Left renal cortex interstitium (tissue), 4 donors: ENCODE measurements at regions not wholly inside any gene's neighbourhood (a gene's known extent, or its start where the extent isn't known, plus 50 kb on each side); places are given as distances from the start of the nearest gene placed in this dataset.

Experiments
- DNase-seq, 4 donors: peaks; one replicate each; pipeline ENCODE4 v3.0.0-alpha.2; 2013; ENCODE audit warnings: low read depth in 4 of 4, low spot score in 2 of 4, missing footprints in 1 of 4

DNA sequence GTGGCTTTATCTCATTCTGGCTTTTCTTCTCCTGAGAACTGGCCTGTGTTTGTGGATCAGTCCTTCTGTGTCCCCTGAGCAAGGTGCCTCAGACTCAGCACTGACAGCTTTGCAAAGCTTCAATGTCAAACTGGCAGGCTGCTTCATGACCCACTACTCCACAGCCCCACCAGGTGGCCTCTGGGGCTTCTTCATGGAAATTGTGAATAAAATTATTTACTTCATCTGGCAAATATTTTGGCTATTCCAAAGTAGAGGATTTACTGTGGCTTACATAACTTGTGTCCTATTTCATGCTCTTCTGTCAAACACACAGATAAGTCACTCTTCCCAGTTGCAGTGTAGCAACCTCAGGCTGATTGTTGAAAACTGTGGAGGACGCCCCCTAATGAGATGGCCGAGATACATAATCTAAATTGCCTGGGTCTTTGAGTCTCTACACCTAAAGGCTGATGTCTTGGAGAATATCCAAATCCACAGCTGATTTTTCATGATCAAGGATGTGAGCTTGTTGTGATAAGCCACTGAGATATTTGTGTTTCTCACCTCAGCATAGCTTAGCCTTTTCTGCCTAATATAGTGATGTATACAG, 721.9 kb upstream of the SLC10A2 start:
- DNase-seq, result no peak

DNA sequence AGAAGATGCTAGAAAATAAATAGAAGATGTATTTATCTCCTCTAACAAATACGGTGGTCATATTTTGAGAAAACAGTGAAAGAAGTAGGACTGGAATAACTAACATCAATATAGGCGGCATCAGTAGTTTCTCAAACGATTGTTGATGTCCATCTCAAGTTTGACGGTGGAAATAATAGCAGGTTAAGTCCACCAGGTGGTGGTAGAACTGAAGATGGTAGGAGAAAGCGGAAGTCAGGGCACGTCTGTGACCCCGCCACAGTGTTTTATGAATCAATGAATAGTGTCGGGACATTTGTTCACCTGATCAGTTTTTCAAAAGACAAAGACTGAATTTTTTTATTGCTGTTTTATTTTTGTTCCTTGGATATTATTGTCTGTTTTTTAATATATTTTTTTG, 706.4 kb upstream of the SLC10A2 start:
- no peak for DNase-seq

DNA sequence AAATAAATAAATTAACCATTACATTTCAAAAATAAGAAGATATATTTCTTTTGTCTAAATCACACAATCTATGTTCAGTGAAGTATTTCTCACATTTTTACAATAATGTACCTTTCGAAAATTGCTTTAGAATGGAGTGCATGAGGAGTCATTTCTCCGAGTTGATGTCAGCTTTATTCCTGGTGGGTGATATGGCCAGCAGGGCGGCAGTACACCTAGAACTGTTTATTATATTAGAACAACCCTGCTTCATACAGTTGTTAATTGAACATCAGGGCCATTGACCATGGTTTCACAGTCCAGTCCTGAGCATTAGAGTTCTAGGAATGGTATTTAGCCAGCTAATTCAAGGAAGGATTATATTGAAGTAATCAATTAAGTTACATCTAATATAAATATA, 696.3 kb upstream of the SLC10A2 start:
- DNase-seq, result no peak

DNA sequence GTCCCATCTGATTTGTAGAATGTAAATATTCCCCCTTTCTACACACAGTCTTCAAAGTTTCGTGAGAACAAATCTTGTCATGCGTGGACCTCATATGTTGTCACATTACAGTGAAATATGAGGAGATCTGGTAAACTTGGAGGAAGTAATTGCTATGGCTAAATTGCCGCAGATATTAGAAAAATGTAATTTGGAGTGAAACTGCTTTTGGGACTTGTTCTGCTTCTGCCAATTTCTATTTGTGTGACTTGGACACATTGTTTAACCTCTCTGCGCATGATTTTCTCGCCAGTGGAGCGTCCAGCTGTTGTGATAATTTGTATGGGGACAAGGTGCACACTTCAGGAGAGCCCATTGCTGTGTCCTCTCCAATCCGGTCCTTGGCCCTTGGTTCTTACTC, 693.1 kb upstream of the SLC10A2 start:
- no peak for DNase-seq

DNA sequence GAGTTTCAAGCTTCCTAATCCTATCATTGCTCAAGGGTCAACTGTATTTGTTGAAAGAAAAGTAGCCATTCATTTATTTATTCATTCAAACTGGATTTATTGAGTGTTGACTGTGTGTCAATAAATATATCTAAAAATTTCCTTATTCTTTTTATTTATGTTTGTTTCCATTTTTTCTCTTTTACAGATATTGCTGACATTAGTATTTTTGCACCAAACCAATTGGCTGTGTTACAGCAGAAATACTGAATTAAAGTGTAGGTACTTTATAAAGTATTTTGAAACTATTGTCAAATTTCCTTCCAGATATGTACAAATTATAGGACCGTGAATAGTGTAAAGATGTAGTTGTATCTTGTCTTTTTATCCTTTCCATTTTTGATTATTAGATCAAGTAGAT, 692.0 kb upstream of the SLC10A2 start:
- no peak for DNase-seq

DNA sequence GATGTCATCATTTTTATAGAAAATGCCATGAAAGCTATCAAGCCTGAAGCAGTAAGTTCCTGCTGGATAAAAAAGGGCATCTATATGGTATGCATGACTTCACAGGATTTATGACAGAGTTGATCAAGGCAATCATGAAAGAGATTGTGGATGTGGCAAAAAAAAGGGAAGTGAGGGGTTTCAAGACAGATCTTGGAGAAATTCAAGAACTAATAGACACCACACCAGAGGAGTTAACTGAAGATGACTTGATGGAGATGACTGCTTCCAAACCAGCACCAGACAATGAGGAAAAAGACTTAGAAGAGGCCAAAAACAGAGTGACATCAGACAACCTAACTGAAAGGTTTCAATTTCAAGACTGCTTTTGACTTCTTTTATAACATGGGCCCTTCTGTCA, 691.1 kb upstream of the SLC10A2 start:
- DNase-seq, result no peak

DNA sequence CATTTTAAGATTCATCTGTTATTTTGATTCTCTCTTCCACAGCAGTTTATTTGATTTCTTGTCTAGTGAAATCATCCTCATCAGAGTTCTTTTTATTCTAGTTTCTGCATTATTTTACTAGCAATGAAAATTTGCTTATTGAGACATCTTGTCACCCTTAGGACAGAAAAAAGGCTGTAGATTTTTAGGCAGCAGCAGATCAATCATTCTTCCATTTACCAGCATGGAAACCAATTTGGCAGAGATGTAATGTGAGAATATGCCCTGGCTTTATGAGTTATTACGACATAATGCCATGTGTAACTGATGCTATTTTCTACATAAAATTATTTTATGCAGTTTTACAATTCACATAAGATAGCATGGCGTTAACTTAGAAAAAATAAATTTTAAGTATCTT, 688.6 kb upstream of the SLC10A2 start:
- DNase-seq, result no peak

DNA sequence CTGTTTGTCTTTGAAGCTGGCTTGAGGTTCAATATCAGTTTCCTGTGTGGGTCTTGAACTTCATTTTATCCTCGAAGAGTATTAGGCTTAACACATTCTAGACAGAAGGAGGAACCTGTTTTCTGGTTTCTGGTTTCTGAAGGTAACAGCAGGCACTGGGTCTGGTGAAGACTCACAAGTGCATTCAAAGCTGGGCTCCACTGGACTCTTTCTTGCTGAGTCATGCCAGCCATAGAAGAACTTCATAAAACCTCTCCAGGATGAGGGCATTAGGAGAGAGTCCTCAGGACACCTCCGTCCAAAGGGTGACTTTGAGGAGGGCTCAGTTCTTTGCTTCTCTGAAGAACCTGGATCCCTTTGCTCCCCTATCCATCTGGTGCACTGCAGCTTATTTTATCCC, 668.6 kb upstream of the SLC10A2 start:
- DNase-seq, result no peak

DNA sequence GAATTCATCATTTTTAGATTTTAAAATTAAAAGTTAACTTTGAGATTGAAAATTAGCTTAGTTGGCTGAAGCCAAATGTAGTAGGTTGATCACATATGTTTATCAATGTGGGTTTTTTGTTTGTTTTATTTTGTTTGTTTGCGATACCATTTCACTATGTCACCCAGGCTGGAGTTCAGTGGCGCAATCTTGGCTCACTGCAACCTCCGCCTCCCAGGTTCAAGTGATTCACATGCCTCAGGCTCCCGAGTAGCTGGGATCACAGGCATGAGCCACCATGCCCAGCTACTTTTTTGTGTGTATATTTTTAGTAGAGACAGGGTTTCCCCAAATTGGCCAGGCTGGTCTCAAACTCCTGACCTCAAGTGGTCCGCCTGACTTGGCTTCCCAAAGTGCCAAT, 665.7 kb upstream of the SLC10A2 start:
- no peak for DNase-seq

DNA sequence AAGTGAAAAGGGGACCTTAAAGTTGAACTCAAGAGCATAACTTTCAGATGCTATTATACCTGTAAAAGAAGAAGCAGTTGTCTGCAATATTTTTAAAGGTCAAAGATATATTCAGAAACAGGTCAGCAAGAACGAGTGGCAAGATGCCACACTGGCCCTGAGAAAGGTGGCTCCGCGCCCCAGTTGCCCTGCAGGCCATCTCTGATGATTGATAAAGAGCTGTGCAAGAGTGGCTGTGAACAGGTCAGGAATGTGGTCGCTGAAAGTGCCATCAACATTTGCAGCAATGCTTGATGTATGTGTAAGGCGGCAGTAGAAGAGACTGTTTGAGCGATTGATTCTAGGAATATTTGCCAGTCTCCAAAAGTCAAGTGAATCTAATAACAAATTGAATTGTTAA, 664.2 kb upstream of the SLC10A2 start:
- no peak for DNase-seq

DNA sequence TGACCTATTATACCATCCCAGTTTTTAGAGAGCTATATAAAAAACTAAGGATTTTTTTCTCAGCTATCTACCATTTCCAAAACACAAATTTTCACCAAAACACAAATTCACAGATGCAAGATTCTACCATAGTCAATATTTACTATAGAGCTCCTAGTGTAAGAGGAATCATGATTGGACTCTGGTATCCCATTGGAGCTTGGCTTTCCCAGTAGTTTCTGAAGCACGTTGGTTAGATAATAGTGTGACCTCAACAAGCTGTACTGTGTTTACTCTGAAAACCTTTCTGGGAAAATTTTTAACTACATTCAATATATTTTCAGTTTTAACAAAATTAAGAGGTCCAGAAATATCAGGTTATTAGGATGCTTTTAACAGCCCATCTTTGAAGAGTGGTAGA, 660.6 kb upstream of the SLC10A2 start:
- no peak for DNase-seq

DNA sequence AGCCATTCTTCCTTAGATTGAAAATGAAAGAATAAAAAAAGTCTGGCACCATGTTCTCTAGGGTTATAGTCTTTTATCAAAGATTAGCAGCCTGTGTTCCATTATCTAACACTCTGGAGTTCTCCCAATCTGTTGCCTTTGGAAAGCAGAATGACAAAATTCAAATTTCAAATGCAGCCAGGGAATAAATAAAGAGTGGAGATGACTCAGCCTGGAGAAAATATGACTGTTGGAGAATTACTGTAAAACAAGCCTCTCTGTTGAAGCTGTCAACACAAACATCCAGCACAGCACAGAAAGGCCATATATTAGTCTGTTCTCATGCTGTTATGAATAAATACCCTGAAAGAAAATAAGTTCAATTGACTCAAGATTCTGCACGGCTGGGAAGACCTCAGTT, 650.5 kb upstream of the SLC10A2 start:
- no peak for DNase-seq

DNA sequence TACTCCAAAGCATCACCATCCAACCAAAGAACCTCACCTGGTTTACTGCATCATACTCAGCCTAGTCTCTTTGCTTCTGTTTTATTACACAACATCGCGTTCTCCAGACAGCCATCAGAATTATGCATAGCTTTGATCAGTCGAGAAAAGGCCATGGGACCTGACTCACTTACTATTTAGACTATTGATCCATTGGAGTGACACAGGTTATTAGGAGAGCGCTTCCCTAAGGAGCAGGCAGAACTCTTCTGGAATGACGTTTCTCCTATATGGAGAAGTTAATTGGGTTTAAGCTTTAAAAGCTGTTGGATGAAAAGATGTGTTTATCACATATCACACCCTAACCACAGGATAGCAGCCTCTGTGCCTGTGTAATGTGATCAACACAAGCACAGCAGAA, 649.1 kb upstream of the SLC10A2 start:
- DNase-seq, result no peak

DNA sequence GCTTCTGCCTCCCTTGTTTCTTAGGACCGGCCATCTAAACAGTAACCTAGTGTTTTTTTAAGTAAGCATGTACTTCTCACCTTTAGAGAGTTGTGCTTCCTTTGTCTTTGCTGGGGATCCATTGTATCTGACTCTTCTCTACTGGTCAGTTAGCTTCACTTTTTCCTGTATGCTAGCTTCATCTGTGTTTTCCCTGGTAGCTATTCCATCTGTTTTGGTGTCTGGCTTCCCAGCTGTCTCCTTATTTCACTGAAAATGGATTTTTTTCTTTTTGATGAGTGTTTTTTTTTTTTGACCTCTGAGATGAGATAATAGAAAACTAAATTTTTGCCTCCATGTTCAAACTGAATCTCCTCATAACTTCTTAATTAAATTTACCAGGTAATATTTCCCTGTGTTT, 637.0 kb upstream of the SLC10A2 start:
- no peak for DNase-seq

DNA sequence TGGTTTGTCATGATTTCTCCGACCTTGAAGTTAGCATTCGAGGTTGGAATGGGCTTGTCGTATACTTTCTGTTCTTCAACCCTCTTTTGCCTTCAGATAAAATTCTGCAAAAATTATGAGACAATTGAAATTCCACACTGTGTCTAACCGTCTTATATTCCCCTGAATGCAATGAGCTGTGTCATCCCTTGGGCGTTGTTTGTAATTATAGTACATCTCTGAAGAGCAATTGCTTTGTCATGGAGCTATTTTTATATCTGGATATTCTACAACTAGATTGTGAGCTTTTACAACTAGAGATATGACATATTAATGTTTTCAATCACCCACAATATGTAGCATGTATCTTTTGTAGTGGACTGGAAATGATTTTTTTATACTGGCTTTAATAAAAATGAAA, 631.8 kb upstream of the SLC10A2 start:
- DNase-seq, result no peak

DNA sequence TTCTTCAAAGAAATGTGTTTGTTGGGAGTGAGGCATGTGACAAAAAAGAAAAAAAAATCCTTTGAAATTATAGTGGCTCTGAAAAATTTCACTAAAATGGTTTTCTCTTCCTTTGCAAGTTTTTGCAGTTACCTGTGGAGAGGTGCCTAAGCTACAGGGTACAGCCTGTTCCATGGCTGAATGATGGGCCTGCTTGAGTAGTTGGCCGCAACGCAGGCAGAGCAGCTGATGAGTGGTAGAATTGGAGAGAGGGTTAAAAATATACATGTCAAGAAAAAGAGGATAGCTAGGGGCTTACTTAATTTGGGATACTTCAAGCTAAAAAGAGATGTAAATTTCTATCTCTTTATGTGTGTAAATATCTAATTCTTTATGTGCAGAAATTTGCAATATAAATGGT, 629.1 kb upstream of the SLC10A2 start:
- DNase-seq, result no peak

DNA sequence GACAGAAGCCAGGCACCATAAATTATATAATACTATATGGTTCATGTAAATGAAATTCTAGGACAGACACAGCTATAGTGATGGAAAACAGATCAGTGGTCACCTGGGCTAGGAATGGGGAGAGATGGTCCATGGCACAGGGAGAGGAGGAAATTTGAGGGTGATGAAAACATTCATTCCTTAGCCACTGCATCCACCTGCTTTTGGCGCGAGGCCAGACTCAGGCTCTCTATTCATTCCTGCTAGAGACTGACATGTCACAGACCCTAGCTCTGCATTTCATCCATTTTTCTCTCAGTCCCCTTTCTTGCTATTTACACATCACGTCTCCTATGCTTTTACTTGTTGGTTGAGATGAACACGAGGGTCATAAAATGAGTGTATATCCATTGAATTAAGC, 628.3 kb upstream of the SLC10A2 start:
- no peak for DNase-seq

DNA sequence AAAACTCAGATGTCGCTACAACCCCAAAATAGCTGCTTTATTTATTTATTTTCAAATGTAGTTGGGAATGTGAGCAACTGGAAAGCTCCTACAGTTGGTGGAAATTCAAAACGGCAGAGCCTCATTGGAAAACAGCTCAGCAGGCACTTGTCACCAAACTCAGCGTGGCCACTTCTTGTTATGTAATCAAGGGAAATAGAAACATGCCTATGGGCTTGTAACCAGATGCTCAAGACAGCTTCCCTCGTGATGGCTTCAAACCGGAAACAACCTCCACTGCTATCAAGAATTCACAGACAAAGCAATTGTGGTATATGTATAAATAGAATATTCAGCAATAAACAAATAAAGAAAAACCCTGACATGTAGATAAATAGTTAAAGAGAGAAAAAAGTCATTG, 627.8 kb upstream of the SLC10A2 start:
- DNase-seq, result no peak

DNA sequence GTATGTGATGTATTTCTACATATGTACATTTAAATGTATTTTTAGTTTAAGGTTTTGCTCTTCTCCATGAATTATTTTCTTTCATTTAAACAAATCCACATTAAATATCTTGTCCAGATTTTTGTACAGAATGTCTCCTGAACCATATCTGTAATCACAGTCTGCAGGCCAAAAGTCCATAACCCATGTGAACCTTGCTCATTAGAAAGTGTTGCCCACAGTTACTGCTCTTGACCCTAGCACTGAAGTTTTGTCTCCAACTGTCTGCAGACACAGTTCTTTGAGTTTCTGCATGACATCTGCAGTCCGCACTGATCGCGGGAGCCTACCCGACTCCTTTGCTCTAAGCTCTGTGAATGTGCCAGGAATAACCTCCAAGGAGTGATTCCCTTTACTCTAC, 626.2 kb upstream of the SLC10A2 start:
- no peak for DNase-seq

DNA sequence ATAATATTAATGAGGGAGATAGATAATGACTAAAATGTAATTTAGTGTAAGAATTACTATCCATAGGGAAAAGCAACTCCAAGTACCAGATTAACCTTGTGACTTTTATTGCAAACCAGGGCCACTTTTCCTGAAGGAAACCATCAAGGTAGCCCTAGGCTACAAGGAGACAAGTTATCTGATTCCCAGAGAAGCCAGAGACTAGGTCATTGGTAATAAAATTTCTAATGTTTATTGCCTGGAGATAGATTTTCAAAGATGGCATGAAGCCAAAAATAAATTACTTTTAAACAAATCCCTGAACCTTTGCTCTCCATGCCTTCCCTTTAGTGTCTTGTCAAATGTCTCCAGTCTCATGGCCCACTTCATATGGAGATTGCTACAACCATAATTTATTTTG, 610.1 kb upstream of the SLC10A2 start:
- DNase-seq, result no peak

DNA sequence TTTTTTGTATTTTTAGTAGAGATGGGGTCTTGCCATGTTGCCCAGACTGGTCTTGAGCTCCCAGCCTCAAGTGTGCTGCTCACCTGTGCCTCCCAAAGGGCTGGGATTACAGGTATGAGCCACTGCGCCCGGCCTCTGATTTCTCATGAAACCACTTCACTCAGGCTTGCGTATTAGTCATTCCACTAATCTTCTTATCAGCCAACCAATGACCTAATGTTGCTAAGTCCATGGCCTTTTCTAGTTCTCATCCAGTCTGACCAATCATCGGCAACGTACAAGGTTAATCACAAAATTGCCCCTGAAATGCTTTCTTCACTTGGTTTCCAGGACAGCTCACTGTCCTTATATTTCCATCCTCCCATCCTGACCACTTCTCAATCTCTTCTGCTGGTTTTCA, 605.3 kb upstream of the SLC10A2 start:
- no peak for DNase-seq

DNA sequence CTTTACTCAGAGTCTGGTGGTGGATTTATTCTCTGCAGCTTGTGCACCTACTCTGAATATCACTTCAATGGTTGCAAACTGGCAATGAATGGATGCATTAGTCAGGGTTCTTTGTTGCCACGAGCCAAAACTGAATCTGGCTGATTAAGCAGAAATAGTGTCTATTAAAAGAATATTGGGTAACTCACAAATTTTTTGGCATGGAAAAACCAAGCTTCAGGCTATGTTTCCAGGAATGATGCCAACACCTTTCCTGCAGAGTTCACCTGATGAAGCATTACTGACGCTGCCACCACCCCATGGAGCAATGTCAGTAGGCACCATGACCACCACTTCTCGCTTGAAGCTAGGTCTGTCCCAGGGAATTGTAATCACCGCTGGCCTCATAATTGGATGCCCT, 597.8 kb upstream of the SLC10A2 start:
- no peak for DNase-seq

DNA sequence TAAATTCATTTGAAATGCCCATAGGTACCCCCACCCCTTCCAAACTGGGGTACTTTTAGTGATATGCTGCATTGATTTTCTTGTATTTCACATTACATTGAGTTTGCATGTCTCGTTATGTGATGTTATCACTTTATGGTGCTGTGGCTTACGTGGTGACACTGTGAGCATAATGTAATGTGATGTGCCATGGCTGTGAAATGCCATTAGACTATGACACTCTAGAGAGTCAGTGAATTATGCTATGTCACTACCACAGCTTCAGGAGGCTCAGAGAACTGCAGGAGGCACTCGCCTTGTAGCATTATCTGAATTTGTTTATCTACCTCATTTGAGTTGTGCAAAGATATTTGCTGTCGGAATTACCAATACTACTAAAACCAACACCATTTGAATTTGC, 590.1 kb upstream of the SLC10A2 start:
- no peak for DNase-seq

DNA sequence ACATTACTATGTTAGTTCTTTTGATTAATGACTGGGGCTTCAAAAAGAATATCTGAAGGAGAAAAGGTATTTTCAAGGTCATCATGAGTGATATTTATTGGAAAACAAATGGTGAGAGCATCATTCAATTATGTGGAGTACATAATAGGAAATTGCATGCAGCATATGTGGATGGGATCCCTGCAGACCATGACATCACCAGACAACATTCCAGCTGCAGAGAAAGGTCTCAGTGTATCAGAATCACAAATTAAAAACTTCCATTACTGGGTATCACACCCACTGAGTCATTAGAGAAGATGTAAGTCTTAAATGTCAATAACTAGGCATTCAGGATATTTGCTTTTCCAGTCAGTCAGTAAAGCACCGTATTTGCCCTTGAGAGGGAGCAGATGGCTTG, 574.4 kb upstream of the SLC10A2 start:
- no peak for DNase-seq
